ENCODE measurements at regions not wholly inside any gene's neighbourhood (a gene's known extent, or its start where the extent isn't known, plus 50 kb on each side); places are given as distances from the start of the nearest gene placed in this dataset.
A peak's percentile ranks its signal among the peaks of the same experiment; 100 is the strongest.

- Histone ChIP-seq H3K27ac (ENCODE audit: low read depth, low read length) (no peak overlapping the region), H3K9me3 (ENCODE audit: control insufficient read depth, insufficient read depth, low read length) (no peaks in the 10 kb centered on the region), H3K27me3 (ENCODE audit: control insufficient read depth, insufficient read depth, low read length) (peaks cover 24% of the 10 kb centered on the region), H3K4me3 (ENCODE audit: low read depth, low read length) (no peak overlapping the region)
- ChIA-PET POLR2A (interaction anchor here (0.7 kb wide), 1 partner anchor 75 kb away, joined by 3 read pairs; no protein-coding TSS in a partner anchor), CTCF (interaction anchor here (0.7 to 1.2 kb wide), 3 partner anchors 65 to 366 kb away, joined by 3 to 7 read pairs (median 3); no protein-coding TSS in a partner anchor)
- peak; percentile 23; the same call in 1 of the 2 replicates for TF ChIP-seq CTCF (IDR thresholded peaks at IDR 0.05; ENCODE audit: low read depth, low read length)
- DNase-seq (ENCODE audit: low read depth, low spot score) = no peak
Measured at GRCh38 chr10:78852466-78853240, 216.1 kb upstream of the ZMIZ1 start.

GRCh38 chr10:78853864-78854263 lies 214.9 kb upstream of the ZMIZ1 start:
- DNase-seq (ENCODE audit: low read depth, low spot score) = no peak
- H3K9me3 ChIP-seq (ENCODE audit: control insufficient read depth, insufficient read depth, low read length) = no peaks in the 10 kb centered on the region
- no peak for TF ChIP-seq CTCF (IDR thresholded peaks at IDR 0.05; ENCODE audit: low read depth, low read length)
- no peak overlapping the region for H3K27ac ChIP-seq (ENCODE audit: low read depth, low read length)
- ChIA-PET CTCF (interaction anchor here (1.2 kb wide), 1 partner anchor 343 kb away, joined by 7 read pairs; no protein-coding TSS in a partner anchor), POLR2A (no interaction called here)
- H3K4me3 ChIP-seq (ENCODE audit: low read depth, low read length) = no peak overlapping the region
- H3K27me3 ChIP-seq (ENCODE audit: control insufficient read depth, insufficient read depth, low read length) = peaks cover 29% of the 10 kb centered on the region

- no peak overlapping the region for H3K4me3 ChIP-seq (ENCODE audit: low read depth, low read length)
- H3K27ac ChIP-seq (ENCODE audit: low read depth, low read length) = no peak overlapping the region
- POLR2A ChIA-PET = interaction anchor here (0.7 kb wide), 1 partner anchor 27 kb away, joined by 3 read pairs; no protein-coding TSS in a partner anchor
- TF ChIP-seq CTCF (IDR thresholded peaks at IDR 0.05; ENCODE audit: low read depth, low read length) = no peak
- no peak for DNase-seq (ENCODE audit: low read depth, low spot score)
- CTCF ChIA-PET = no interaction called here
- peaks cover 40% of the 10 kb centered on the region for H3K27me3 ChIP-seq (ENCODE audit: control insufficient read depth, insufficient read depth, low read length)
- H3K9me3 ChIP-seq (ENCODE audit: control insufficient read depth, insufficient read depth, low read length) = no peaks in the 10 kb centered on the region; the same call in 1 of the 2 replicates
Measured at GRCh38 chr10:78856421-78856820, 212.3 kb upstream of the ZMIZ1 start.

GRCh38 chr10:78857193-78857592 lies 211.6 kb upstream of the ZMIZ1 start:
- no peak for DNase-seq (ENCODE audit: low read depth, low spot score)
- Histone ChIP-seq H3K4me3 (ENCODE audit: low read depth, low read length) (no peak overlapping the region), H3K27me3 (ENCODE audit: control insufficient read depth, insufficient read depth, low read length) (peaks cover 44% of the 10 kb centered on the region), H3K27ac (ENCODE audit: low read depth, low read length) (no peak overlapping the region), H3K9me3 (ENCODE audit: control insufficient read depth, insufficient read depth, low read length) (no peaks in the 10 kb centered on the region; the same call in 1 of the 2 replicates)
- ChIA-PET CTCF (no interaction called here), POLR2A (interaction anchor here (0.7 kb wide), 1 partner anchor 28 kb away, joined by 3 read pairs; no protein-coding TSS in a partner anchor)
- no peak for TF ChIP-seq CTCF (IDR thresholded peaks at IDR 0.05; ENCODE audit: low read depth, low read length)

GRCh38 chr10:78859266-78859665 lies 209.5 kb upstream of the ZMIZ1 start:
- ChIA-PET CTCF (interaction anchor here (0.7 kb wide), 1 partner anchor 337 kb away, joined by 3 read pairs; no protein-coding TSS in a partner anchor), POLR2A (no interaction called here)
- H3K4me3 ChIP-seq (ENCODE audit: low read depth, low read length) = no peak overlapping the region
- DNase-seq (ENCODE audit: low read depth, low spot score) = no peak
- H3K27ac ChIP-seq (ENCODE audit: low read depth, low read length) = no peak overlapping the region
- no peaks in the 10 kb centered on the region; the same call in 1 of the 2 replicates for H3K9me3 ChIP-seq (ENCODE audit: control insufficient read depth, insufficient read depth, low read length)
- H3K27me3 ChIP-seq (ENCODE audit: control insufficient read depth, insufficient read depth, low read length) = peaks cover 44% of the 10 kb centered on the region
- no peak for TF ChIP-seq CTCF (IDR thresholded peaks at IDR 0.05; ENCODE audit: low read depth, low read length)
